Anterior cingulate cortex (tissue), 58 donors: ENCODE measurements at regions not wholly inside any gene's neighbourhood (a gene's known extent, or its start where the extent isn't known, plus 50 kb on each side); places are given as distances from the start of the nearest gene placed in this dataset.

Experiments used
- DNase-seq, 58 donors: peaks; one replicate each; lab custom pipeline; 2025; lab: John Stamatoyannopoulos, UW

GRCh38 chr2:236935631-236936445, 149.9 kb upstream of the COPS8 start:
- DNase-seq = no peak

GRCh38 chr2:236936446-236936940, 149.2 kb upstream of the COPS8 start:
- no peak for DNase-seq

GRCh38 chr2:236938126-236938525, 147.6 kb upstream of the COPS8 start:
- no peak for DNase-seq

GRCh38 chr2:236939271-236939670, 146.4 kb upstream of the COPS8 start:
- DNase-seq = no peak

- DNase-seq = no peak
Observed at GRCh38 chr2:236939721-236940231, 145.9 kb upstream of the COPS8 start.

GRCh38 chr2:236940497-236940896, 145.2 kb upstream of the COPS8 start:
- DNase-seq = no peak

- no peak for DNase-seq
Observed at GRCh38 chr2:236940916-236941520, 144.7 kb upstream of the COPS8 start.

GRCh38 chr2:236941551-236941950, 144.1 kb upstream of the COPS8 start:
- DNase-seq = no peak

- DNase-seq = no peak
Observed at GRCh38 chr2:236942554-236942953, 143.1 kb upstream of the COPS8 start.

- no peak for DNase-seq
Observed at GRCh38 chr2:236943068-236943467, 142.6 kb upstream of the COPS8 start.

- no peak for DNase-seq
Observed at GRCh38 chr2:236943841-236944513, 141.7 kb upstream of the COPS8 start.

GRCh38 chr2:236944561-236944960, 141.1 kb upstream of the COPS8 start:
- DNase-seq = no peak

- no peak for DNase-seq
Observed at GRCh38 chr2:236945431-236946016, 140.2 kb upstream of the COPS8 start.

- DNase-seq = no peak
Observed at GRCh38 chr2:236946871-236947270, 138.8 kb upstream of the COPS8 start.

GRCh38 chr2:236947294-236947693, 138.4 kb upstream of the COPS8 start:
- DNase-seq = no peak

- no peak for DNase-seq
Observed at GRCh38 chr2:236947896-236948295, 137.8 kb upstream of the COPS8 start.

- no peak for DNase-seq
Observed at GRCh38 chr2:236949089-236949905, 136.4 kb upstream of the COPS8 start.

GRCh38 chr2:236951830-236952475, 133.7 kb upstream of the COPS8 start:
- no peak for DNase-seq

GRCh38 chr2:236954641-236955040, 131.0 kb upstream of the COPS8 start:
- no peak for DNase-seq
